Mesodermal cell (in vitro differentiated cells): ENCODE measurements at regions not wholly inside any gene's neighbourhood (a gene's known extent, or its start where the extent isn't known, plus 50 kb on each side); places are given as distances from the start of the nearest gene placed in this dataset.

Experiments
- H3K27ac ChIP-seq: 2 replicates; pipeline ENCODE4 v1.7.0; 2013; ENCODE audit warnings: mild to moderate bottlenecking, low read depth, low read length, moderate library complexity; ENCODE audit not compliant: severe bottlenecking
- H3K36me3 ChIP-seq: 2 replicates; pipeline ENCODE4 v1.7.1; 2013; ENCODE audit warnings: mild to moderate bottlenecking, low read length, moderate library complexity; ENCODE audit not compliant: control insufficient read depth, insufficient read depth
- H3K4me1 ChIP-seq: one replicate; pipeline ENCODE4 v1.7.1; 2013; ENCODE audit warnings: mild to moderate bottlenecking, low read length; ENCODE audit not compliant: insufficient read depth, control insufficient read depth, poor library complexity, severe bottlenecking
- H3K4me3 ChIP-seq: 2 replicates; pipeline ENCODE4 v1.7.0; 2013; ENCODE audit warnings: low read length, control low read depth, mild to moderate bottlenecking; ENCODE audit not compliant: insufficient read depth, poor library complexity, severe bottlenecking; ENCODE audit errors: extremely low read depth
- H3K9me3 ChIP-seq: 2 replicates; pipeline ENCODE4 v1.7.1; 2013; ENCODE audit warnings: mild to moderate bottlenecking, low read length, moderate library complexity; ENCODE audit not compliant: control insufficient read depth
- WGBS, 2 experiments: methylation state at CpG; one replicate each; pipeline ENCODE4 v1.1.5; 2013; ENCODE audit warnings: missing lambda C conversion rate in 2 of 2; ENCODE audit not compliant: insufficient coverage in 2 of 2; 5-methylcytosine and 5-hydroxymethylcytosine counted together

GRCh38 chr21:38899277-38899947, 93.7 kb downstream of the ETS2 start:
- Histone ChIP-seq H3K4me1 (no peaks in the 10 kb centered on the region), H3K9me3 (no peaks in the 10 kb centered on the region), H3K27ac (no peak overlapping the region), H3K4me3 (no peak overlapping the region), H3K36me3 (no peaks in the 10 kb centered on the region)
- WGBS, 2 experiments = 83% methylated on average over 1 of the region's 3 CpGs; no CpG with 5 or more reads in 1 of the 2 experiments

GRCh38 chr21:38898422-38899096, 92.8 kb downstream of the ETS2 start:
- 100% methylated on average over 2 of the region's 5 CpGs; no CpG with 5 or more reads in 1 of the 2 experiments for WGBS, 2 experiments
- no peak overlapping the region for H3K4me3 ChIP-seq
- H3K4me1 ChIP-seq = no peaks in the 10 kb centered on the region
- no peaks in the 10 kb centered on the region for H3K36me3 ChIP-seq
- H3K27ac ChIP-seq = no peak overlapping the region
- H3K9me3 ChIP-seq = no peaks in the 10 kb centered on the region

- WGBS, 2 experiments = 83% methylated on average over 2 of the region's 6 CpGs; no CpG with 5 or more reads in 1 of the 2 experiments
- Histone ChIP-seq H3K9me3 (no peaks in the 10 kb centered on the region), H3K27ac (no peak overlapping the region), H3K4me3 (no peak overlapping the region), H3K4me1 (no peaks in the 10 kb centered on the region), H3K36me3 (no peaks in the 10 kb centered on the region)
Measured at GRCh38 chr21:38897532-38898421, 92.0 kb downstream of the ETS2 start.

- Histone ChIP-seq H3K4me1 (no peaks in the 10 kb centered on the region), H3K27ac (no peak overlapping the region), H3K9me3 (no peaks in the 10 kb centered on the region), H3K36me3 (no peaks in the 10 kb centered on the region), H3K4me3 (no peak overlapping the region)
- 91 to 92% methylated on average over 3 of the region's 3 CpGs for WGBS, 2 experiments
Measured at GRCh38 chr21:38894899-38895298, 89.2 kb downstream of the ETS2 start.

GRCh38 chr21:38888991-38889561, 83.3 kb downstream of the ETS2 start:
- H3K36me3 ChIP-seq = no peaks in the 10 kb centered on the region
- H3K4me3 ChIP-seq = no peak overlapping the region
- 86% methylated on average over 1 of the region's 2 CpGs; no CpG with 5 or more reads in 1 of the 2 experiments for WGBS, 2 experiments
- peaks cover 12% of the 10 kb centered on the region for H3K9me3 ChIP-seq
- no peak overlapping the region for H3K27ac ChIP-seq
- no peaks in the 10 kb centered on the region for H3K4me1 ChIP-seq

- H3K4me3 ChIP-seq = no peak overlapping the region
- H3K36me3 ChIP-seq = no peaks in the 10 kb centered on the region
- 83 to 100% methylated on average over 1 of the region's 2 CpGs for WGBS, 2 experiments
Measured at GRCh38 chr21:38887749-38888148, 82.0 kb downstream of the ETS2 start.

GRCh38 chr21:38887062-38887686, 81.4 kb downstream of the ETS2 start:
- Histone ChIP-seq H3K36me3 (no peaks in the 10 kb centered on the region), H3K4me1 (no peaks in the 10 kb centered on the region), H3K9me3 (peaks cover 12% of the 10 kb centered on the region), H3K27ac (no peak overlapping the region), H3K4me3 (no peak overlapping the region)
- 97 to 100% methylated on average over 2 to 3 of the region's 5 CpGs for WGBS, 2 experiments

More at GRCh38 chr21:38887749-38888148, 82.0 kb downstream of the ETS2 start:
- H3K9me3 ChIP-seq = peaks cover 12% of the 10 kb centered on the region
- no peaks in the 10 kb centered on the region for H3K4me1 ChIP-seq
- no peak overlapping the region for H3K27ac ChIP-seq

- Histone ChIP-seq H3K4me1 (no peaks in the 10 kb centered on the region), H3K9me3 (peaks cover 12% of the 10 kb centered on the region), H3K4me3 (no peak overlapping the region), H3K27ac (no peak overlapping the region), H3K36me3 (no peaks in the 10 kb centered on the region)
- WGBS, 2 experiments = 100% methylated on average over 1 of the region's 1 CpG; no CpG with 5 or more reads in 1 of the 2 experiments
Measured at GRCh38 chr21:38885909-38886308, 80.2 kb downstream of the ETS2 start.

GRCh38 chr21:38884440-38884839, 78.7 kb downstream of the ETS2 start:
- Histone ChIP-seq H3K36me3 (no peaks in the 10 kb centered on the region), H3K4me1 (no peaks in the 10 kb centered on the region), H3K27ac (no peak overlapping the region), H3K4me3 (no peak overlapping the region), H3K9me3 (peaks cover 12% of the 10 kb centered on the region)
- 72 to 79% methylated on average over 2 of the region's 3 CpGs for WGBS, 2 experiments

- no peak overlapping the region for H3K4me3 ChIP-seq
- no peaks in the 10 kb centered on the region for H3K36me3 ChIP-seq
- no peaks in the 10 kb centered on the region for H3K4me1 ChIP-seq
- no peak overlapping the region for H3K27ac ChIP-seq
- H3K9me3 ChIP-seq = peaks cover 12% of the 10 kb centered on the region
Measured at GRCh38 chr21:38883142-38883541, 77.4 kb downstream of the ETS2 start.
